Activated T-cell treated with anti-CD3 and anti-CD28 coated beads for 1 hour (primary cell): ENCODE measurements at regions not wholly inside any gene's neighbourhood (a gene's known extent, or its start where the extent isn't known, plus 50 kb on each side); places are given as distances from the start of the nearest gene placed in this dataset.

ENCODE experiments used
- DNase-seq: peaks from one replicate; pipeline ENCODE4 v3.0.0-alpha.2; 2020; ENCODE audit warnings: low read depth

GRCh38 chr3:94512876-94513275 lies 450.0 kb downstream of the NSUN3 start:
- DNase-seq = no peak

DNA sequence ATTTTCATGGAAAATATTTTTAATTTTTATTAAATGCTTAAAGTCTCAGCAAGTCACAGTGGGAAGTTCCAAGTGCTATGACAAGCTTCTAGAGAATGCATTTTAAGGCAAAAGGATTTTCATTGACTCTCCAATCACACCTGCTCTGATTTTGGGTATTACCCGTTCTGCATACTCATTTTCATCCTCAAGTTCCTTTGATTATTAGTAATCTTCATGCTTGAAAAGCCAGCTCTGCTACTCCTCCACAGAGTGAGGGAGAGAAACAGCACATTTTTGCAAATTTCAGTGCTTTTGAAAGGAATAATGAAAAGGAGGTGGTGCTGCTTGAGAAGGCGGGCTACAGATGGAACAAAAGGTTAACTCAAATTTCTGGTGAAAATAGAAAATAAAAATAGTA lies 450.7 kb downstream of the NSUN3 start:
- no peak for DNase-seq

- DNase-seq = no peak
These were observed 453.1 kb downstream of the NSUN3 start for GRCh38 chr3:94515983-94516382.

- no peak for DNase-seq
These were observed 457.5 kb downstream of the NSUN3 start for GRCh38 chr3:94520364-94520763.

- no peak for DNase-seq
These were observed 459.6 kb downstream of the NSUN3 start for GRCh38 chr3:94522488-94522887.

GRCh38 chr3:94524102-94524919 lies 461.4 kb downstream of the NSUN3 start:
- no peak for DNase-seq

GRCh38 chr3:94525043-94525442 lies 462.2 kb downstream of the NSUN3 start:
- no peak for DNase-seq

GRCh38 chr3:94529816-94530215 lies 467.0 kb downstream of the NSUN3 start:
- no peak for DNase-seq

DNA sequence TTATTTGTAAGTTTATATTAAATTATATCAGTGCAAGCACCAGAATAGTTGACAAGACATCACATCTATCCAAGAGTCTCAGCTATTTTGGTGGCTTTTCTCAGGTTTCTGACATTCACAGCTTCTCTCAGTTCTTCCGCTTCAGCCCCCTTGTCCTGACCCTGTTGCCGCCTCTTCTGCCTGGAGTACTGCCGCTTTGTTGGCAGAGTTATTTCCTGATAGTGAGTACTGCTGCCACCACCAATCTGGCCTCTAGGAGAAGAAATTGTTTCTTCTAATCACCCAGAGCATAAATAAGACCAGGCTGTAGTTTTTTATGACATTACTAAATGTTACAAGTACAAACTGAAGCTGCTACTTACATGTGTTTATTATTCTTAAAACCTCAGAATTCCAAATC lies 470.1 kb downstream of the NSUN3 start:
- DNase-seq = no peak

- no peak for DNase-seq
These were observed 477.1 kb downstream of the NSUN3 start for GRCh38 chr3:94539937-94540336.

- no peak for DNase-seq
These were observed 480.3 kb downstream of the NSUN3 start for GRCh38 chr3:94543161-94543560.

GRCh38 chr3:94544131-94544789 lies 481.4 kb downstream of the NSUN3 start:
- no peak for DNase-seq

GRCh38 chr3:94548581-94549316 lies 485.9 kb downstream of the NSUN3 start:
- no peak for DNase-seq

GRCh38 chr3:94561094-94561493 lies 498.2 kb downstream of the NSUN3 start:
- DNase-seq = no peak

GRCh38 chr3:94564247-94564646 lies 501.4 kb downstream of the NSUN3 start:
- DNase-seq = no peak

DNA sequence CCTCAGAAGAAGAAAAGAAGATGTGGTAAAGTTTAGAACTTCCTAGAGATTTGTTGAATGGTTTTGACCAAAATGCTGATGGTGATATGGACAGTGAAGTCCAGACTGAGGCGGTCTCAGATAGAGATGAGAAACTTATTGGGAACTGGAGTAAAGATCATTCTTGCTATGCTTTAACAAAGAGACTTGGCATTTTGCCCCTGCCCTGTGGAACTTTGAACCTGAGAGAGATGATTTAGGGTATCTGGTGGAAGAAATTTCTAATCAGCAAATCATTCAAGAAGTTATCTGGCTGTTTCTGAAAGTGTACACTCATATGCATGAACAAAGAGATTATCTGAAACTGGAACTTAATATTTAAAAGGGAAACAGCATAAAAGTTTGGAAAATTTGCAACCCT lies 505.2 kb downstream of the NSUN3 start:
- DNase-seq = no peak

- DNase-seq = no peak
These were observed 510.5 kb downstream of the NSUN3 start for GRCh38 chr3:94573337-94573736.

DNA sequence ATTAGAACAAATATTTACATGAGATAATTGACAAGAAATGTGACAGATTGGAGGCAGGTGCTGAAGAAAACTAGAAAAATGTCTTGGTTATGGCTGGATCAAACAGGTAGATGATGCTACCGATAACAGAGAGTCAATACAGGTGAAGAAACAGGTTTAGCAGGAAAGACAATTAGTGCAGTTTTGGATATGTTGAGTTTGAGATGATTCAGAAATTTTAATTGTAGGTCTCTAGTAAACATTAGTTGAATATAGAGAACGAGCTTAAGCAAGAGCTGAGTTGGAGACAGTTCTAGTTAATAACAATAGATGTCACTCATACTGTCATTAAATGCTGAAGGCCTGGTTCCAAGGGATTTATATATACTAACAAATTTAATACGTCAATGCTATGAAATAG lies 524.4 kb downstream of the NSUN3 start:
- DNase-seq = no peak

GRCh38 chr3:94593526-94594150 lies 530.8 kb downstream of the NSUN3 start:
- DNase-seq = no peak

- DNase-seq = no peak
These were observed 533.3 kb downstream of the NSUN3 start for GRCh38 chr3:94596141-94596540.

DNA sequence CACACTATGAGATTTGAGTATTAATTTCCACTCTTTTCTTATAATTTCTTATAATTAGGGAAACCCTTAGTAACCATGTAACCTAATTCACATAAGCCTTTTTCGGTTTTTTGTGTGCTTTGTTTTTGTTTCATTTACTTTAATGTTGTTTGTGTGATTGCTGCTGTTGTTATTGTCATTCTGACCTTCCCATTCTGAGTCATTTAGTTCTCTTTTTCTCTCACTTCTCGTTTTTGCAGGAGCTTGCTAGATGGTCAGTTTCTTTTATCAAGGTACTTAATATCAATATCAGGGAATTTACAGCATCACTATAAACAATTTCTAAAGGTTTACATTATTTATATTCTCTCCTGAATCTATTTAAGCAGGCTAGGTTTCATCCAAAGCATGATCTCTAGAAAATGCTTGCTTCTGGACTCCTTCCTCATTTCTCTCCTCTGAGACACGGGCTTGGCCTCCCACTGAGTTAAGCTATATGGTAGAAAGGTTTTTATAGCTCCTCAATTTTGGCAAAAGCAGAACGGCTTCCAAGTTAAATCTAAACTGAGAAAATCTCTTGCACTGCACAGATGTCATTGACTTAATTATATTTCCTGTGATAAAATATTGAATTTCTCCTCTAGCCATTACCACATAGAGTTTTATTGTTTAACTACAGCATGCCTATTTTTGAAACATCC lies 534.2 kb downstream of the NSUN3 start:
- no peak for DNase-seq

- DNase-seq = no peak
These were observed 544.9 kb downstream of the NSUN3 start for GRCh38 chr3:94607778-94608177.
